ENCODE measurements at regions not wholly inside any gene's neighbourhood (a gene's known extent, or its start where the extent isn't known, plus 50 kb on each side); places are given as distances from the start of the nearest gene placed in this dataset.
"Not testable (repeated sequence)": the region's sequence is repeated elsewhere in the genome, so short reads cannot be mapped to it uniquely, and the experiment has no call there.

GRCh38 chr5:57736716-57737115, 254.1 kb upstream of the ACTBL2 start:
- H3K9me3 ChIP-seq (replicated peaks; ENCODE audit: insufficient read depth, low read length) = no peaks in the 10 kb centered on the region
- H3K27me3 ChIP-seq (replicated peaks; ENCODE audit: insufficient read depth, low read length) = no peaks in the 10 kb centered on the region
- H3K4me3 ChIP-seq (ENCODE audit: low read length) = no peak overlapping the region
- no peaks in the 10 kb centered on the region for H3F3A ChIP-seq (ENCODE audit: insufficient read depth, low read length)
- H2AFZ ChIP-seq (ENCODE audit: low read length) = no peak overlapping the region
- no peak overlapping the region for H3K4me2 ChIP-seq (ENCODE audit: low read depth, low read length)
- no peaks in the 10 kb centered on the region for H3K36me3 ChIP-seq (replicated peaks; ENCODE audit: insufficient read depth, low read length)
- no peak overlapping the region for H3K9ac ChIP-seq (ENCODE audit: low read length)
- no peaks in the 10 kb centered on the region for H3K4me1 ChIP-seq (ENCODE audit: low read length)
- DNase-seq = no peak
- H3K79me2 ChIP-seq (ENCODE audit: low read length) = no peaks in the 10 kb centered on the region
- H3K9me2 ChIP-seq (replicated peaks; ENCODE audit: insufficient read depth, low read length) = no peaks in the 10 kb centered on the region
- no peak overlapping the region for H3K27ac ChIP-seq (ENCODE audit: low read length)
- H4K20me1 ChIP-seq (ENCODE audit: insufficient read depth, low read length) = no peaks in the 10 kb centered on the region
- TF ChIP-seq CTCF (IDR thresholded peaks at IDR 0.05; ENCODE audit: low read length) = no peak
- TF ChIP-seq EZH2phosphoT487 (IDR thresholded peaks at IDR 0.05; ENCODE audit: low read length) = no peak
- TF ChIP-seq EZH2 (optimal IDR thresholded peaks at IDR 0.05; ENCODE audit: low read depth, low read length) = no peak

- H3K4me2 ChIP-seq (ENCODE audit: low read depth, low read length); H3K79me2 ChIP-seq (ENCODE audit: low read length); H3K9ac ChIP-seq (ENCODE audit: low read length); H2AFZ ChIP-seq (ENCODE audit: low read length); H3K4me1 ChIP-seq (ENCODE audit: low read length); H3K27me3 ChIP-seq (replicated peaks; ENCODE audit: insufficient read depth, low read length); H3K27ac ChIP-seq (ENCODE audit: low read length); H3K4me3 ChIP-seq (ENCODE audit: low read length); H3K9me2 ChIP-seq (replicated peaks; ENCODE audit: insufficient read depth, low read length); H3F3A ChIP-seq (ENCODE audit: insufficient read depth, low read length); H4K20me1 ChIP-seq (ENCODE audit: insufficient read depth, low read length); H3K36me3 ChIP-seq (replicated peaks; ENCODE audit: insufficient read depth, low read length); H3K9me3 ChIP-seq (replicated peaks; ENCODE audit: insufficient read depth, low read length); DNase-seq: not testable (repeated sequence)
These were observed 252.9 kb upstream of the ACTBL2 start for GRCh38 chr5:57735279-57736153.

- TF ChIP-seq EZH2 (optimal IDR thresholded peaks at IDR 0.05; ENCODE audit: low read depth, low read length) = no peak
- no peak for TF ChIP-seq EZH2phosphoT487 (IDR thresholded peaks at IDR 0.05; ENCODE audit: low read length)
- TF ChIP-seq CTCF (IDR thresholded peaks at IDR 0.05; ENCODE audit: low read length) = no peak
- Histone ChIP-seq H3K9me2 (replicated peaks; ENCODE audit: insufficient read depth, low read length) (no peaks in the 10 kb centered on the region), H3K9me3 (replicated peaks; ENCODE audit: insufficient read depth, low read length) (no peaks in the 10 kb centered on the region), H3K9ac (ENCODE audit: low read length) (no peak overlapping the region), H3K36me3 (replicated peaks; ENCODE audit: insufficient read depth, low read length) (no peaks in the 10 kb centered on the region), H2AFZ (ENCODE audit: low read length) (no peak overlapping the region), H3K4me2 (ENCODE audit: low read depth, low read length) (no peak overlapping the region), H3K27ac (ENCODE audit: low read length) (no peak overlapping the region), H3K27me3 (replicated peaks; ENCODE audit: insufficient read depth, low read length) (no peaks in the 10 kb centered on the region), H3K4me3 (ENCODE audit: low read length) (no peak overlapping the region), H4K20me1 (ENCODE audit: insufficient read depth, low read length) (no peaks in the 10 kb centered on the region), H3K4me1 (ENCODE audit: low read length) (no peaks in the 10 kb centered on the region), H3K79me2 (ENCODE audit: low read length) (no peaks in the 10 kb centered on the region), H3F3A (ENCODE audit: insufficient read depth, low read length) (no peaks in the 10 kb centered on the region)
- DNase-seq = no peak
These were observed 251.7 kb upstream of the ACTBL2 start for GRCh38 chr5:57734296-57734695.

- Histone ChIP-seq H3K4me3 (ENCODE audit: low read length) (no peak overlapping the region), H3K4me2 (ENCODE audit: low read depth, low read length) (no peak overlapping the region)
- no peak for TF ChIP-seq CTCF (IDR thresholded peaks at IDR 0.05; ENCODE audit: low read length)
- TF ChIP-seq EZH2 (optimal IDR thresholded peaks at IDR 0.05; ENCODE audit: low read depth, low read length) = no peak
- no peak for TF ChIP-seq EZH2phosphoT487 (IDR thresholded peaks at IDR 0.05; ENCODE audit: low read length)
These were observed 245.0 kb upstream of the ACTBL2 start for GRCh38 chr5:57727591-57727990.

More at GRCh38 chr5:57727591-57727990, 245.0 kb upstream of the ACTBL2 start:
- Histone ChIP-seq H3K9ac (ENCODE audit: low read length) (no peak overlapping the region), H3K9me3 (replicated peaks; ENCODE audit: insufficient read depth, low read length) (no peaks in the 10 kb centered on the region; the same call in 1 of the 2 replicates), H3K36me3 (replicated peaks; ENCODE audit: insufficient read depth, low read length) (no peaks in the 10 kb centered on the region), H2AFZ (ENCODE audit: low read length) (no peak overlapping the region), H3F3A (ENCODE audit: insufficient read depth, low read length) (no peaks in the 10 kb centered on the region), H3K27ac (ENCODE audit: low read length) (no peak overlapping the region), H3K79me2 (ENCODE audit: low read length) (no peaks in the 10 kb centered on the region), H3K9me2 (replicated peaks; ENCODE audit: insufficient read depth, low read length) (no peaks in the 10 kb centered on the region), H3K27me3 (replicated peaks; ENCODE audit: insufficient read depth, low read length) (no peaks in the 10 kb centered on the region), H3K4me1 (ENCODE audit: low read length) (no peaks in the 10 kb centered on the region), H4K20me1 (ENCODE audit: insufficient read depth, low read length) (no peaks in the 10 kb centered on the region)
- no peak for DNase-seq

Data from MM.1S (cell line).